GM23248 (cell line): ENCODE measurements at regions not wholly inside any gene's neighbourhood (a gene's known extent, or its start where the extent isn't known, plus 50 kb on each side); places are given as distances from the start of the nearest gene placed in this dataset.
A peak's percentile ranks its signal among the peaks of the same experiment; 100 is the strongest.

Experiments used
- DNase-seq: peaks from one replicate; pipeline ENCODE4 v3.0.0-alpha.2; 2015
- H2AFZ ChIP-seq: fragments of 200-600 bp; sonication (generic); 2 replicates; pipeline ENCODE4 v1.6.1; 2016; ENCODE audit warnings: antibody characterized with exemption
- H3F3A ChIP-seq: fragments of 200-600 bp; sonication (generic); 2 replicates; pipeline ENCODE4 v1.6.1; 2016; ENCODE audit warnings: mild to moderate bottlenecking, antibody characterized with exemption, mixed run types; ENCODE audit not compliant: insufficient read depth
- H3K27ac ChIP-seq: fragments of 200-600 bp; sonication (generic); 2 replicates; pipeline ENCODE4 v1.5.1; 2016; ENCODE audit warnings: mild to moderate bottlenecking
- H3K27me3 ChIP-seq: fragments of 200-600 bp; sonication (generic); replicated peaks from 2 replicates; pipeline ENCODE4 v1.6.1; 2016; ENCODE audit warnings: mild to moderate bottlenecking; ENCODE audit not compliant: insufficient read depth
- H3K36me3 ChIP-seq: fragments of 200-600 bp; sonication (generic); 2 replicates; pipeline ENCODE4 v1.6.1; 2016; ENCODE audit warnings: low read depth, mild to moderate bottlenecking
- H3K4me1 ChIP-seq: fragments of 200-600 bp; sonication (generic); 2 replicates; pipeline ENCODE4 v1.6.1; 2016; ENCODE audit warnings: mild to moderate bottlenecking; ENCODE audit not compliant: insufficient read depth
- H3K4me2 ChIP-seq: fragments of 200-600 bp; sonication (generic); one replicate; pipeline ENCODE4 v1.6.1; 2016; ENCODE audit warnings: mild to moderate bottlenecking; ENCODE audit not compliant: unreplicated experiment
- H3K4me3 ChIP-seq: fragments of 200-600 bp; sonication (generic); 2 replicates; pipeline ENCODE4 v1.5.1; 2016; ENCODE audit warnings: mild to moderate bottlenecking
- H3K79me2 ChIP-seq: fragments of 200-600 bp; sonication (generic); 2 replicates; pipeline ENCODE4 v1.6.1; 2016; ENCODE audit warnings: mild to moderate bottlenecking; ENCODE audit not compliant: insufficient read depth
- H3K9ac ChIP-seq: fragments of 200-600 bp; sonication (generic); 2 replicates; pipeline ENCODE4 v1.6.1; 2016; ENCODE audit warnings: mild to moderate bottlenecking
- H3K9me2 ChIP-seq: fragments of 200-600 bp; sonication (generic); 2 replicates; pipeline ENCODE4 v1.6.1; 2016; ENCODE audit warnings: mixed run types, mild to moderate bottlenecking, moderate library complexity; ENCODE audit not compliant: insufficient read depth
- H3K9me3 ChIP-seq: fragments of 200-600 bp; sonication (generic); one replicate; pipeline ENCODE4 v1.6.1; 2017; ENCODE audit warnings: low read depth
- H4K20me1 ChIP-seq: fragments of 200-600 bp; sonication (generic); 2 replicates; pipeline ENCODE4 v1.6.0; 2016; ENCODE audit not compliant: insufficient read depth
- EZH2 ChIP-seq: fragments of 200-600 bp; sonication (generic); IDR thresholded peaks from 2 replicates; pipeline ENCODE4 v1.6.1; 2018; ENCODE audit warnings: antibody characterized with exemption, mild to moderate bottlenecking; ENCODE audit not compliant: insufficient read depth, poor library complexity, severe bottlenecking
- EZH2phosphoT487 ChIP-seq: fragments of 200-600 bp; sonication (generic); IDR thresholded peaks from 2 replicates; pipeline ENCODE4 v1.6.1; 2018; ENCODE audit warnings: antibody characterized with exemption, moderate library complexity, mild to moderate bottlenecking, low read depth; ENCODE audit not compliant: insufficient read depth
- WGBS, 2 experiments: methylation state at CpG; one replicate each; pipeline ENCODE4 v1.1.6; 2015 to 2017; ENCODE audit warnings: low lambda C conversion rate in 2 of 2, low coverage in 1 of 2; ENCODE audit errors: missing lambda C conversion rate in 2 of 2; 5-methylcytosine and 5-hydroxymethylcytosine counted together
- in situ Hi-C: fragments of 300-500 bp; cut with MboI; formaldehyde crosslinking; loops from 2 replicates; pipeline ENCODE4 v1.15.0; 2020

- H2AFZ ChIP-seq, result no peak overlapping the region
- in situ Hi-C loops, result no loop called here
- H3K4me3 ChIP-seq, result no peak overlapping the region
- 39 to 40% methylated on average over 6 of the region's 6 CpGs for WGBS, 2 experiments
- no peaks in the 10 kb centered on the region for H3K36me3 ChIP-seq
- H3K79me2 ChIP-seq, result no peaks in the 10 kb centered on the region
- H3K9ac ChIP-seq, result no peak overlapping the region
- no peaks in the 10 kb centered on the region for H4K20me1 ChIP-seq
- no peaks in the 10 kb centered on the region for H3K4me1 ChIP-seq
- no peak overlapping the region for H3K27ac ChIP-seq
- no peaks in the 10 kb centered on the region for H3F3A ChIP-seq
- H3K4me2 ChIP-seq, result no peak overlapping the region
- TF ChIP-seq EZH2phosphoT487 (no peak), EZH2 (no peak)
- DNase-seq, result no peak
- no peaks in the 10 kb centered on the region for H3K27me3 ChIP-seq
- no peaks in the 10 kb centered on the region for H3K9me3 ChIP-seq
- no peaks in the 10 kb centered on the region for H3K9me2 ChIP-seq
Observed at GRCh38 chr2:193590831-193591230, 1396.1 kb upstream of the TMEFF2 start.

DNA sequence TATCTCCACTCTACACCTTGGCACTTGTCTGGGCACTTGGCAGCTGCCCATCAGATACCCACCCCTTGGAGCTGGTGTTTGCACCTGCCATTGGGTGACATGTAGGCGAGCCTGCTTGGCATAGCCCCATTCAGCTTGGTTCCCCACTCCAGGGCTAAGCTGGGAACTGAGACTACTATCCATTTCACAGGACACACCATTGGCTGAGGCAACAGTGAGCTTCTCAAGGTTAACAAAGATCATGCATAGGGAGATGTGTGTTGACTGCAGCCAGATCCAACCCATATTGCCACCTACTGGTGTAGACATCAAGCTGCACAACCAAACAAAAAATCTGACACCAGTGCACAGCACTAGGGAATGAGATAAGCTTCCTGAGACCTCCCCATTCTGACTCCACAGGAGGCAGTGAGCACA lies 1389.8 kb upstream of the TMEFF2 start:
- Histone ChIP-seq H3K4me3 (no peak overlapping the region), H3K27ac (no peak overlapping the region), H3F3A (no peaks in the 10 kb centered on the region), H3K79me2 (no peaks in the 10 kb centered on the region), H2AFZ (no peak overlapping the region), H3K36me3 (no peaks in the 10 kb centered on the region), H3K27me3 (no peaks in the 10 kb centered on the region), H3K9me2 (no peaks in the 10 kb centered on the region), H3K9ac (no peak overlapping the region), H4K20me1 (no peaks in the 10 kb centered on the region), H3K4me2 (no peak overlapping the region), H3K4me1 (no peaks in the 10 kb centered on the region), H3K9me3 (no peaks in the 10 kb centered on the region)
- TF ChIP-seq EZH2phosphoT487 (no peak), EZH2 (no peak)
- peak; percentile 6 for DNase-seq
- in situ Hi-C loops, result no loop called here
- 13% methylated on average over 1 of the region's 1 CpG for WGBS, 2 experiments

- TF ChIP-seq EZH2phosphoT487 (no peak), EZH2 (no peak)
Observed at GRCh38 chr2:193583638-193584400, 1389.1 kb upstream of the TMEFF2 start.

DNA sequence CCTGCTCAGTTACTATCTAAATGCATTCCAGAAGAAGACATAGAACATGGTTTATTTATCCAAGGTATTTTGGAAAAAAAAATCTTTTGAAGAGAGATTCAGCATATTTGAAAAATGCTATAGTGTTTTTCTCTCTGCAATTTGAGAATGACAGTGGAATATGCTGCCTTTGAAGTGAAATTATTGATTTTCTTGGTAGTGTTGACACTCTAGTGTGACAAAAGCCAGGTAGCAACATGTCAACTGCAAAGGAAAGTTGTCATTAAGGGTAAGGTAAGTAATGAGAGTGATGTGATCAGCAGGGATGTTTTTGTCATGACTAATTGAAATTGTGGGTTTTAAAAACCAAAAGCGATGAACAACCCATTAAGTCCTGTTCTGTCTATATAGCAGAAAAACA lies 1387.1 kb upstream of the TMEFF2 start:
- Histone ChIP-seq H2AFZ (no peak overlapping the region), H4K20me1 (no peaks in the 10 kb centered on the region), H3K79me2 (no peaks in the 10 kb centered on the region), H3K4me1 (no peaks in the 10 kb centered on the region), H3K4me2 (no peak overlapping the region), H3K9me2 (no peaks in the 10 kb centered on the region), H3K9me3 (no peaks in the 10 kb centered on the region), H3K27me3 (no peaks in the 10 kb centered on the region), H3K36me3 (no peaks in the 10 kb centered on the region), H3K9ac (no peak overlapping the region), H3K27ac (no peak overlapping the region), H3F3A (no peaks in the 10 kb centered on the region), H3K4me3 (no peak overlapping the region)
- in situ Hi-C loops, result no loop called here
- 80 to 88% methylated on average over 1 of the region's 1 CpG for WGBS, 2 experiments
- TF ChIP-seq EZH2 (no peak), EZH2phosphoT487 (no peak)
- DNase-seq, result no peak

More at GRCh38 chr2:193583638-193584400, 1389.1 kb upstream of the TMEFF2 start:
- 29 to 32% methylated on average over 9 of the region's 9 CpGs for WGBS, 2 experiments
- H3K27me3 ChIP-seq, result no peaks in the 10 kb centered on the region
- no peak overlapping the region for H3K4me3 ChIP-seq
- H3K4me1 ChIP-seq, result no peaks in the 10 kb centered on the region
- H3F3A ChIP-seq, result no peaks in the 10 kb centered on the region
- no peaks in the 10 kb centered on the region for H3K9me3 ChIP-seq
- DNase-seq, result no peak
- H4K20me1 ChIP-seq, result no peaks in the 10 kb centered on the region
- H3K27ac ChIP-seq, result no peak overlapping the region
- H3K9me2 ChIP-seq, result no peaks in the 10 kb centered on the region
- H3K79me2 ChIP-seq, result no peaks in the 10 kb centered on the region
- H3K4me2 ChIP-seq, result no peak overlapping the region
- no peak overlapping the region for H3K9ac ChIP-seq
- in situ Hi-C loops, result no loop called here
- no peaks in the 10 kb centered on the region for H3K36me3 ChIP-seq
- H2AFZ ChIP-seq, result no peak overlapping the region
